GM10266 (cell line): ENCODE measurements at regions not wholly inside any gene's neighbourhood (a gene's known extent, or its start where the extent isn't known, plus 50 kb on each side); places are given as distances from the start of the nearest gene placed in this dataset.

Source experiments
- DNase-seq: peaks from one replicate; pipeline ENCODE4 v3.0.0; 2012; ENCODE audit errors: extremely low spot score
- CTCF ChIP-seq: IDR thresholded peaks from 2 replicates; pipeline ENCODE4 v1.5.1; 2012; ENCODE audit warnings: mild to moderate bottlenecking, low read depth; ENCODE audit not compliant: control insufficient read depth, insufficient read depth; ENCODE audit errors: missing control alignments

GRCh38 chr3:150217691-150218090, 190.4 kb upstream of the TSC22D2 start:
- TF ChIP-seq CTCF = no peak
- no peak for DNase-seq

GRCh38 chr3:150216866-150217600, 191.1 kb upstream of the TSC22D2 start:
- TF ChIP-seq CTCF = no peak
- no peak for DNase-seq

GRCh38 chr3:150216041-150216811, 191.9 kb upstream of the TSC22D2 start:
- TF ChIP-seq CTCF = no peak
- DNase-seq = no peak

GRCh38 chr3:150215616-150216015, 192.5 kb upstream of the TSC22D2 start:
- no peak for DNase-seq
- TF ChIP-seq CTCF = no peak

GRCh38 chr3:150213577-150213976, 194.5 kb upstream of the TSC22D2 start:
- no peak for DNase-seq
- TF ChIP-seq CTCF = no peak

GRCh38 chr3:150210461-150211110, 197.5 kb upstream of the TSC22D2 start:
- DNase-seq = no peak
- TF ChIP-seq CTCF = no peak
